ENCODE measurements at regions not wholly inside any gene's neighbourhood (a gene's known extent, or its start where the extent isn't known, plus 50 kb on each side); places are given as distances from the start of the nearest gene placed in this dataset.
A peak's percentile ranks its signal among the peaks of the same experiment; 100 is the strongest.

DNA sequence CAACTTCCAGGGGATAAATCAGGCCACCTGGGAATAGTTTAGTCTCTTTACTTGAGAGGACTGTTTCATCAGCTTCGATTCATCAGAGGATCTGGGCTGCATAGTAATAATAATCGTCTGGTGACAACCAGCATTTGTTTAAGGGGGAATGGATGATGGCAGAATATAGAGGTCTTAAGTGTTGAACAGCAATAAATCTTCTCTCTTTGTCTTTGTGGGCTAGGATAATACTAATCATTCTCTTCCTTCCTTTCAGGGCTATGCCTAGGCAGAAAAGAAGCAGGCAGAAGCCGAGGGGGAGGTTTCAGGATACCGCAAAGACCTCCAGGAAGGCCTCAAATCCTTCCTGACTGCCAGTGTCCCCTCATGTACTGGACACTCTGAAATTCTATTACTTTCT, 150.4 kb upstream of the GAREM1 start:
- DNase-seq (ENCODE audit: low spot score) = no peak

DNA sequence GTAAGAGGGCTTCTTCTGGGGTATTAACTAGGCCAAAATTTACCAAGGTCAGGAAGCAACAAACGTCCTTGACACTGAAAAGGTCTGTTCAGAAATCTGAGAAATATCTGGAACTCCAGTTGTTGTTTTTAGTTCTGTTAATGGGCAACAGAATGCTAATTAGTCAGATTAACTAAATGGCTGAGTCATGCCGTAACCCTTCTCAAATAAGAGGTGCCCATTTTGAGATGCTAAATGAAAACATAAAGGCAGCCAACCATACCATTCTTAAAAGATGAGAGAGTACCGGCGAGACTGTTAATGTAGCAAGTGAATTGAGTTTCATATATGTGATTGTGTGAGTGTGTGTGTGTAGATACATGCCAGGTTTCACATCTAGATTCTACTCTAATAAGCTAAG, 147.9 kb upstream of the GAREM1 start:
- no peak for DNase-seq (ENCODE audit: low spot score)

DNA sequence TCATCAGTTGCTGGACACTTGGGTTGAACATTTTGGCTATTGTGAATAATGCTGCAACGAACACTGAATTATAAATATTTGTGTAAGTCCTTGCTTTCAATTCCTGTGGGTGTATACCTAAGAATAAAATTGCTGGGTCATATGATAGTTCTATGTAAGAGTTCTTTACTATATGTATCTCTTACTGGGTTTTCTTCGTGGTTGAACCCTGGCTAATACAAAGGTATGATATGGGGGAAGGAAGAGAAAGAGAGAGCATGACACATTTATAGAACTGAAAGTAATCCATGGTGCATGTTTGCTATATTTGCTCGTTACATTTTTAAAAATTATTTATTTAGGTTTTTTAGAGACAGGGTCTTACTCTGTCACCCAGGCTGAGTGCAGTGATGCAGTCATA, 143.1 kb upstream of the GAREM1 start:
- DNase-seq (ENCODE audit: low spot score) = no peak

DNA sequence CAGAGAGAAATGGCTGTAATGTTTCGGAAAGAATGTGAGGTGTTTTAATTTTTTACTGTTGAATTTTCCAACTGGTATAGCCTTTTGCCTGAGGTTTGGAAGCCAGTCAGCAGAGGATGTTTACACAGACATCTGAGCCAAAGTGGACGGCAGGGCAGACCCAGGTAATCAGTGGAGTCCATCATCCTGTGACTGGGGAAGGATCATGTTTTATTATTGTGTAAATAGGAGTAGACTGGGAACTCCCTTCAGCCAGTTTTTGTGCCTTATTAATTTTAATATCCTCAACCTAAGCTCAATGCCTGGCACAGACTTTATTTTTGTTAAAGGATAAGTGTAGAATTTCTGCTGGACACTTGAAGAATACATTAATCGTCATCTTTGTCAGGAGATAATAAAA, 142.0 kb upstream of the GAREM1 start:
- no peak for DNase-seq (ENCODE audit: low spot score)

DNA sequence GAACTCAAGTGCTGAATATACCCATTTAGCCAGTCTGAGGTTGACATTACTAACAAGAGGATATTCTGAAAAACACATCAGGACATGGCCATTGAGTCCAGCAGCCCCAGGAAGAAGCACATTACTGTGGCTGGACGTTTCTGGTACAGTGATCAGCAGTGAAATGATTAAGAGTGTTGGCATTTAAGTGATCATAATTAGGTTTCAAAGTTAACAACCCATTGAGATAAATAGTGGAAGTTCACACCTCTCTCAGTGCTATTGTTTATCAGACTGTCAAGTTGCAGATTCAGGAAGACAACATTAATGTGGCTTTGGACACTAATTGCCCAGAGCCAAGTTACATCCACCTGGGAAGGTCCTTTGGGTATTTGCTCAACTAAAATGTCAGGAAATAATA, 139.5 kb upstream of the GAREM1 start:
- no peak for DNase-seq (ENCODE audit: low spot score)

DNA sequence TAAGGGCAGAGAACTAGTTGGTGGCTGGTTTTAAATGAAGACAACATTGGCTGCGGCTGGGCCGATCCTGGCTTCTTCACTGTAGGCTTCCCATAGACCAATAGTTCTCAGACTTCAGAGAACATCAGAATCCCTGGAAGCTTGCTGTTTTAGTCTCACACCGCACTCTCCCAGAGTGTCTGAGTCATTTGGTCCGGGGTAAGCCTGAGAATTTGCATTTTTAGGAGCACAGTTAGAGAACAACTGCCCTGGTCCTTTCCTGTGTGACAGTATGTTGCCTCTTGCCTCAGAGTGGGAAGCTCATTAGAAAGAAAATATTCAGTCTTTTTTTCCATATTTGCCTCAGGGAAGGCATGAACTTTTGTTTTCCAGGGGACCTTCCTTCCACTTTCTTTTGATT, 137.1 kb upstream of the GAREM1 start:
- DNase-seq (ENCODE audit: low spot score) = no peak

DNA sequence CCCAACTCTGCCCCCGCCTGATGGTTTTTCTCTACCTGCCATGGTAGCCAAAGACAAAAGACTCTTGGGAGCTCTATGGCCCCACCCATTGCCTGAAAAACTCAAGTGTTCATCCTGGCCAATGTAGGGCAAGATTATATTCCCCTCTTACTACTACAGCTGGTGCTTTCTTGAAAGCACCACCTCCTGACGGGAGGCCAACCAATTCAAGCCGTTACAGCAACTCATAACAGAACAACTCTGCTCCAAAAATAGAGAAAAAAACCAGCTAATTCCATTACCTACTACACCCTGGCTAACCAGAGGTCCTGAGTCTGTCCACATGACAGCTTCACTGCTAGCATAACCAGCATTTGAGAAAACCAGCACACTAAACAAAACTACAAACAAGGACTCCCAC, 127.5 kb upstream of the GAREM1 start:
- no peak for DNase-seq (ENCODE audit: low spot score)

DNA sequence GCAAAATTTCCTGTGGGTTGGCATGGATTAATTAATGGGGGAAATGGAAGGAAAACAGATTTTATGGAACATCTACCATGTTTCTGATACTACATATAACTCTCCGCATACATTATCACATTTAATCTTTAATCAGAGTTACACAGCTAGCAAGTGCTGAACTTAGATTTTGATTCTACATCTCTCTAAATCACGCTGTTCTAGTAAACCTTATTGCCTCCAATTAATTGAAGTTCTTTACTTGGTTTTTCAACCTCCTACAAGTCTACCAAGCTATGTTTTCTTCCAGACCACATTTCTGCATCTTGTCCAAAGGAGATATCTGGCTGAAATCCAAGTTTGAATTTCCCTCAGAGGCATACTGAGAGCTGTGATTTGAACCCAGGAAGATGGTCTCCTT, 125.8 kb upstream of the GAREM1 start:
- DNase-seq (ENCODE audit: low spot score) = no peak

DNA sequence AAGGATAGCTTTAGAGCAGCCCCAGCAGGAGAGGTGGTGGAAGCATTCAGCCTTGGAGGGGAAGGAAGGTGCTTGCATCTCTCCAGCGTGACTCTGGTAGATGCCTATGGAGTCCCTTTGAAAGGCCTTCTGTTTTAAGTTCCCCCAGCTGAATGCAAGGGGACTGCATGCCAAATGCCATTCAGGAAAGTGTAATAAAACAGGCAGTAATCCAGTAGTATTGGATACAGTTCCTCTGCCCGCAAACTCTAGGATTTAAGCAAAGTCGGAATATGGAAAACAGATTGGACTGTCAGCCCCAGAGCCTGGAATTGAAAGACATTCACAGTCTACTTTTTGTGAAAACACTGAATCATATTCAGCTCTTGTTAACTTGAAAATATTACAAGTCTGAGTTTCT, 125.2 kb upstream of the GAREM1 start:
- DNase-seq (ENCODE audit: low spot score) = no peak

DNA sequence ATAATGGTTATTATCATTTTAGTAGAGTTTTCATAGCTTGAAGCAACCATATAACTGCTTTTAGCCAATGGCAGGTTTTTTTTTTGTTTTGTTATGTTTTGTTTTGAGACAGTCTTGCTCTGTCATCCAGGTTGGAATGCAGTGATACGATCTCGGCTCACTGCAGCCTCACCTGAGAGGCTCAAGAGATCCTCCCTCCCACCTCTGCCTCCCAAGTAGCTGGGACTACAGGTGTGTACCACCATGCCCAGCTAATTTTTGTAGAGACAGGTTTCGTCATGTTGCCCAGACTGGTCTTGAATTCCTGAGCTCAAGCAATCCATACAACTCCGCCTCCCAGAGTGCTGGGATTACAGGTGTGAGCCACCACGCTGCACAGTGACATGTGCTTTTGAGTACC, 117.5 kb upstream of the GAREM1 start:
- no peak for DNase-seq (ENCODE audit: low spot score)

DNA sequence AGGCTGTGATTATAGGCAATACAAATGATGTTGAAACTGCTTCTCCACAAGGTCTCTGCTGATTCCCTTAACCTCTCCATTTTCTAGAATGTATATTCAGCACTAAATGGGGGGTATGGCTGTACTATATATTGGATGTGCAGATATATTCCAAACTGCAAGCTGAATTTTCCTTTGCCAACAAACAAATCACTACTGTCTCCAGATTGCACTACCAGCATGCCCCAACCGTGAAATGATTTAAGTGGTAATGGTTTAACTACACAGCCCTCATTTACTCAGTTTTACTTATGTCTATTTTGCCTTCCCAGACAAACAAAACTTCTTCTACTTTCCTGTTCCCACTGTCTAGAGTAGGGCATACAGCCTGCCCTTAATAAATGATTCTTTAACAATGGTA, 112.7 kb upstream of the GAREM1 start:
- DNase-seq (ENCODE audit: low spot score) = no peak

DNA sequence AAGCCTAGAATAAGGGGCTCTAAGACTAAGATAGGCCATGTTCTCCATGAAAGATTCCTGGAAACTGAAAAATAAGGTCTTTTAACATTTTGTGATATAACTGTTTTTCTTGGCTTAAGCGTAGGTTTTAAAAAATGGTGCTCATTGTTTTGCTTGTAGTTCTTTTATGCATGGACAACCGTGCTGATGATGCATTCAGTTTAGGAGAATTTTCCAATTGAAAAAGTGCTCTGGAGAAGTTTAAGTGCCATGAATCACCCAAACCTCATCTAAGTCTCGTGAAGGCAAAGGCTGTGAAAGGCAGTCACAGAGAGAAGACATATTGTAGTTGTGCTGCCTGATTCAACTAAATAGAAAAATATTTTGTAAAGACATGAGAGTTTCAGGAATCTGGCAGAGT, 111.8 kb upstream of the GAREM1 start:
- no peak for DNase-seq (ENCODE audit: low spot score)

DNA sequence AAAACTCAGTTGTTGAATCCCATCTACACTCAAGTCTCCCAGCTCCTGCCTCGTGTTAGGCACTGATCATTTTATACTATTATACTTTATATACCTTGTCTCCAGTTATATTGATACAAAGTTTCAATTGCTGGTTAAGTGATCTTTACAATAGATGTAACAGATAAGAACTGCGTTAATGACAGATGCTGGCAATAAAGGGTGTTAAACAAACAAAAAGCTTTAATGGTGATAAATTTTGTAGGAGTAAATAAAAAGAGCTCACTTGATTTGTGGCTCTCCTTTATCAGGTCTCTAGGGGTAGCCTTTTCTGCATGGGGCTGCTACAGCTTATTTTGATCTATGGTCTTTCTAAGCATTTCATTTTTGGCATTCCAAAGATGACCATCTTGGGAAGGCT, 106.9 kb upstream of the GAREM1 start:
- no peak for DNase-seq (ENCODE audit: low spot score)

DNA sequence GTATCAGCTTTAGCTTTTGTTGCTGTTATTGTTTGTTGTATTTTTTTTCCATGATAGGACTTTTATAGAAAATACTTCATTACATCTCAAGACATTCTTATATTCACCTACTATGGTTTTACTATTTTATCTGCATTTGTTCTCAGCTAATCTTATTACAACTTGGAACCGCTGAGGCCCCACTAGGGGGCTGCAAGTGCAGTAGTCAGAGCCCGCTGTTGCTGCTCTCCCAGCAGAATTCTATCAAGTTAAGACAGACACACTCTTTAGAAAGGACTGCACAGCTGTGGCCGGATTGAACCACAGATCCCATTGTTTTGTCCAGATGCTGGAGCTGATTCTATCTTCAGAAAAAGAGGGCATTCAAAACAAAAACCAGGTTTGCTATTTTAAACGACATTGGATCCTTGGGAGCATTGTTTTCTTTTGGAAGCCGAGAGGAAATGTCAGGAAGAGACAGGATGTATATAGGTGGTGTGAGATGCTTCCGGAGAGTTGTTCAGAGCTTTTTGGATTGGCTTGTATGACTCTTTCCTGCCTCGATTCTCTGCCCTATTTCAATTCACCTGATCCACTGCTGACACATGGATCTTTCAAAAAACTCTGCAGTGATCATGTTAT, 105.7 kb upstream of the GAREM1 start:
- DNase-seq (ENCODE audit: low spot score) = peak; percentile 85

DNA sequence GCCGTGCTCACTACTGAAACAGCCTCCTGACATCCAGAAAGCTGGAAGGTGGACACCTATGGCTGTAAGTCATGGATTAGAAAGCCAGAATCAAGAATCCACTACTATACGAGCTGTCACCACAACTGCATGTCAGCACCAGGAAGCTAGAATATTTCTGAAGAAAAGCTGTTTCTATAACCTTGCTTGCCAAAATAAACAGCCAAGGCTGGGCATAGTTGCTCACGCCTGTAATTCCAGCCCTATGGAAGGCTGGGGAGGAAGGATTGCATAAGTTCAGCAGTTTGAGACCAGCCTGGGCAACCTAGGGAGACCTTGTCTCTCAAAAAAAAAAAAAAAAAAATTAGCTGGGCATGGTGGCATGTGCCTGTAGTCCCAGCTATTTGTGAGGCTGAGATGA, 96.3 kb upstream of the GAREM1 start:
- no peak for DNase-seq (ENCODE audit: low spot score)

DNA sequence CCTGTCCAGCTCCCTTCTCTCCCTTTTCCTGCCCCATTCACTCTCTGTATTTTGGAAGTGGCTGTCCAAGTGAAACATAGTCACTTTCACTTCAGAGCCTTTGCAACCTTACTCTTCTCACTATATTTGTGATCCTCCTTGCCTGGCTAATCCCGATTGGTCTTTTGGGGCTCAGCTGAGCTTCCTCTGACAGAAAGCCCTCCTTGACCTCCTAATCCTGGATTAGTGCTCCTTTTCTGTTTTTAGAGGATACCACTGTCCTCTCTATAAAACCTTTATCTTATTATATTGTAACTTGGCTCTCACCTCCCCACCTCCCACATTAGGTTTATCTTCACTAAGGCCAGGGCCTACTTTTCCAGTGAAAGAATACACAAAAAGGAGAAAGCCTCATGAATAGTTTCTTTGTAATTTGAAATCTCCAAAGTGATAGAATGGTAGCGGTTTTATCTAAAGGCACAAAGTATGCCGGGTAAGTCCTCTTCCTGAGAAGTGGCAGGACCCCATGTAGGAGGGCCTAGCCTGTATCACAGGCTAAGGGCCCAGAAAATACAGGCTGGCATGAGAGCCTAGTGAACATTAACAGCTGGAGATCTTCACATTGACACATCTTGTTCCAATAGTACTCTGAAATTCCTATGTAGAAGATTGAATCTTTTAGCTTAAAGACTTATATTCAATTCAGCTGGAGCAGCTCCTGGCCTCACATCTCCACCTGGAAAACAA, 83.1 kb upstream of the GAREM1 start:
- DNase-seq (ENCODE audit: low spot score) = no peak

DNA sequence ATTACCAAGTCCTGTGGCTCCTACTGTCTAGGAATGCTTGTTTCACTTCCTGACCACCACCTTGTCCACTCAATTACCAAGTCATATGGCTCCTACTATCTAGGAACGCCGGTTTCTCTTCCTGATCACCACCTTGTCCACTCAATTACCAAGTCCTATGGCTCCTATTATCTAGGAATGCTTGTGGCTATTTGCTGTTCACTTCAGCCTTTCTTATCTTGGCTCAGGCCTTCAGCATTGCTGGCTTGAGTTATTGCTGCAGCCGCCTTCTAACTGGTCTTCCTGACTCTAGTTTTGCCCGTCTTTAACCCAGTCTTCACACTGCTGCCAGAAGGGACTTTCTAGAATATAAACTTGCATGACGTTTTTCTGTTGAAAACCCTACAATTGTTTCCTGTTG, 82.5 kb upstream of the GAREM1 start:
- no peak for DNase-seq (ENCODE audit: low spot score)

DNA sequence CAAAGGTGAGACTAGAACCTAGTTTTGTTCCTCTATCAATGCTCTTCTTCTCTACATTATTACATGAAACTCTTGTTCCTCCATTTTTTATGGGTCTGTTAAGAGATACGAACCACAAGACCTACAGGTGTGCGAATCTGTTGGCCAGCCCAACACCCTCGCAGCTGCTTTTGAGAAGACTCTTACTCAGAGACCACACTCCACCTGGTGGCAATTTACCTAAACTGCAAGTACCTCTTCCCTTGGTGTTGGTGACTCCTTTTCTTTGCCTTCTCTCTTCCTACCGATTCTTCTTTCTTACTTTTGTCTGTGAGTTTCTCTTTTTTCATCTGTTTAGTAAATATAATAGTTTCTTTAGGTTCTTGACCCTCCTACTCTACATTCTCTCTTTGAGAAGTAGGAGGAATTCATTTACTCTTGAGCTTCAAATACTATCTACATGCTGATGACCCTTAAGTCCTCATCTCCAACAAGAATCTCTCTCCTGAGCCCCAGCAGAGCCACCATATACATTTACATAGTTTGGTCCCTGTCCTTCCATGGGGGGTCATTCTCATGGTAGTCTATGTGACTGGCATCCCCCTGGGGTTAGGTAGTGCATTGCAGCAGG, 81.8 kb upstream of the GAREM1 start:
- peak; percentile 55 for DNase-seq (ENCODE audit: low spot score)

DNA sequence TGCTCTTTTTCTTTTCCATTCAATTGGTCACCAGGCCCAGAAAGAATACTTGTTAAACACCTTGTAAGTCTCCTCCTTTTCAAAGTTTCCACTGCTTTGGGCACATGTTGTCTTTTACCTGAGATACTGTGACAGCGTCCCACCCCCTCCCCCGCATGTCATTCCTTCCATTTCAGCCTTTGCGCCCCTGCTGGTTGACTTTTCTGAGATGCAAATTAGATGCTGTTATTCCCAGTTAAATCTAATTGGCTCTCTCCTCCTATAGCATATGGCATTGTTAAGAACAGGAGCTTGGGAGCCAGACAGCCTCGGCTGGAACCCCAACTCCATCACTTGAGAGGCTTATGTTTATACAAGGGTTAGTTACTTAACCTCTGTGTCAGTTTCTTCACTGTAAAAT, 80.3 kb upstream of the GAREM1 start:
- DNase-seq (ENCODE audit: low spot score) = no peak

DNA sequence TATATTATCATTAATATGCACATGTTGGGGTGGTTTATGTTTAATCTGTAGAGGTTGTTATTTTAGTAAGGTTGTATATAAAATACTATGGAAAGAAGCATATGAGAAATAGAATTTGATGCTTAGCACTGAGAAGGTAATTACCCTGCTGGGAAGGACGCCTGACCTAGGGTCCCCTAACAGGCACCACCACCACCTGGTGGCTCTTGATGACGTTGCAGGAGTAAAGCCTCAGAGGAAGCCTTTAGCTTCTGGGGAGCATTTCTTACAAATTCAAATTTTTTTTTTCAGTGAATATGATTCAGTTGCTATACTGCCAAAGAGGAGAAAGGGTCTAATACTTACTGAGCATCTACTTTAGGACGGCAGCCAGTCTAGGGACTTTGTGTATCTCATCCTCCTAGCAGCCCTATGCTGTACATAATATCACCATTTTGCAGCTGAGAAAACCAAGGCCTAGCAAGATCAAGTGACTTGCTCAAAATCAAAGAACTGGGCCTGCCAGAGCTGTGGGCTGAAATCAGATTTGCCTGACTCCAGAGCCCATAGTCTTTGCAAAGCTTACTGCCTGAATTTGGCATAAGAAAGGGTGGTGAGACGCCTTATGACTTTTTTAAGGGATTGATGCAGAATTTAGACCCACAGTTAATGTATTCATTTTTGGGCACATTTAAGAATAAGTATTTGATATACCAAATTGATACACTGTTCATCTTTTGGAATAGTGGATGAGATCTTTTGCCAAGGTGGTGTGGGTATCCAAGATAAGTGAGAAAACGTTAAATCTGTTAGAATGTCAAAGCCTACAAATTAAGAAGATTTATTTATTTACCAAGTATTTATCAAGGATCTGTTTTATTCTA, 78.8 kb upstream of the GAREM1 start:
- peak; percentile 40 for DNase-seq (ENCODE audit: low spot score)

DNA sequence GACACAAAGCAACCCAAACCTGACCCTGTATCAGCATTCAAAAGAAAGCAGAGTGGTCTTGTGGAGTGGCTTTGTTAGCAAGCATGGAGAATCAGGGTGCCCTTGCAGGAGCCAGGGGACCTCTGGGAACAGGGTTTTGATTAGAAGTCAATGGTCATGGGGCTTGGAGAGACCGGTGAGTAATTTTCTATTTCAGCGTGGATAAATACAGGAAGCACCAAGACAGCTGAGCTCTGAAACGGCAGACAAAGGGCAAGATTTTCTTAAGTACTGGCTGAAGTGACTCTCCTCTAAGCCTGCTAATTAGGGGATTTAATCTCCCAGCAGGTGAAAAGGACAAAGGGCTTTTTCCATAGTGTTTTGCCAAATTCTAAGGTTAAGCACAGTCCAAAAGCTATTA, 78.0 kb upstream of the GAREM1 start:
- DNase-seq (ENCODE audit: low spot score) = no peak

DNA sequence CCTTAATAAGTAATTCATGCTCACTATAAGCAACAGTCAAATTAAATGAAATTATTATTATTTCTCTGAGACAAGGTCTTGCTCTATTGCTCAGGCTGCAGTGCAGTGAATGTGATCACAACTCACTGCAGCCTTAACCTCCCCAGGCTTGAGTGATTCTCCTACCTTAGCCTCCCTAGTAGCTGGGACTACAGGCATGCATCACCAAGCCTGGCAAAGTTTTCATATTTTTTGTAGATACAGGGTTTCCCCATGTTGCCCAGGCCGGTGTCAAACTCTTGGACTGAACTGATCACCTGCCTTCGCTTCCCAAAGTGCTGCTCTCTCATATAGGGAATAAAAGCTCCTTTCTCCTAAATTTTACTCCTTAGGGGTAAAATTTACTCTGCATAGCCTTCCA, 74.9 kb upstream of the GAREM1 start:
- DNase-seq (ENCODE audit: low spot score) = no peak

DNA sequence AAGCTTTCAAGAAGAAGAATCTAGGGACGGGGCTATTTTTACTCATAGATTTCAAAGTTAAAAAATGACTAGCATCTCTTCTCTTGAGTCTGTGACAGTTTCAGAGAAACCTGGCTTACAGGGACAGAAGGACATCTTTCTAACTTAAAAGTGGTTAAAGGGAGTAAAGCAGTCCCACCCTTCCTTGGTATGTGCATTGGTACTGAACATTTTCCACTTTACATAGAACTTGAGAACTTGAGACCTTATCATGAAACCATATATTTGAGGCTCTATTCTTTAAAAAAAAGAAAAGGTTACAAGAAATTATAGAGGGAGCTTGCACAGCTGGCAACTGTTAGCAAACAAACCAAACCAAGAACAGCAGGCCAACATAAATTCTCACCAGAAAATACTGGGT, 73.4 kb upstream of the GAREM1 start:
- no peak for DNase-seq (ENCODE audit: low spot score)

Measured in pons (tissue), 1 donor.